Neural cell (in vitro differentiated cells): ENCODE measurements at regions not wholly inside any gene's neighbourhood (a gene's known extent, or its start where the extent isn't known, plus 50 kb on each side); places are given as distances from the start of the nearest gene placed in this dataset.

Experiments used
- EP300 ChIP-seq: fragments of 450-650 bp; conservative IDR thresholded peaks from 2 replicates; pipeline ENCODE4 v1.6.1; 2014; ENCODE audit warnings: antibody characterized with exemption, mild to moderate bottlenecking, moderate library complexity; ENCODE audit not compliant: poor library complexity, severe bottlenecking
- EZH2 ChIP-seq: fragments of 200-600, 300-800 bp; shearing (Covaris generic), sonication (generic); IDR thresholded peaks from 2 replicates; pipeline ENCODE4 v1.6.1; 2014; ENCODE audit warnings: antibody characterized with exemption, low read length, borderline replicate concordance, mild to moderate bottlenecking; ENCODE audit not compliant: insufficient read depth, poor library complexity, severe bottlenecking
- POLR2AphosphoS5 ChIP-seq: IDR thresholded peaks from 2 replicates; pipeline ENCODE4 v1.6.1; 2012
- RAD21 ChIP-seq: fragments of 450-650 bp; conservative IDR thresholded peaks from 2 replicates; pipeline ENCODE4 v1.6.1; 2014; ENCODE audit warnings: antibody characterized with exemption, mild to moderate bottlenecking, moderate library complexity
- REST ChIP-seq: IDR thresholded peaks from 2 replicates; pipeline ENCODE4 v1.6.1; 2012; ENCODE audit warnings: borderline replicate concordance
- SMC3 ChIP-seq: fragments of 450-650 bp; conservative IDR thresholded peaks from 2 replicates; pipeline ENCODE4 v1.6.1; 2014; ENCODE audit warnings: antibody characterized with exemption, mild to moderate bottlenecking, moderate library complexity; ENCODE audit not compliant: poor library complexity
- TAF1 ChIP-seq: IDR thresholded peaks from 2 replicates; pipeline ENCODE4 v1.6.1; 2012; ENCODE audit warnings: low read depth
- TF ChIP-seq, protein P1 (sequence below): fragments of 450-650 bp; IDR thresholded peaks from 2 replicates; pipeline ENCODE4 v1.5.1; 2014; ENCODE audit warnings: antibody characterized with exemption, mild to moderate bottlenecking, moderate library complexity; ENCODE audit not compliant: poor library complexity, severe bottlenecking

GRCh38 chr15:96560246-96560895, 229.9 kb downstream of the NR2F2 start:
- TF ChIP-seq POLR2AphosphoS5, result no peak
- TF ChIP-seq, protein P1, sequence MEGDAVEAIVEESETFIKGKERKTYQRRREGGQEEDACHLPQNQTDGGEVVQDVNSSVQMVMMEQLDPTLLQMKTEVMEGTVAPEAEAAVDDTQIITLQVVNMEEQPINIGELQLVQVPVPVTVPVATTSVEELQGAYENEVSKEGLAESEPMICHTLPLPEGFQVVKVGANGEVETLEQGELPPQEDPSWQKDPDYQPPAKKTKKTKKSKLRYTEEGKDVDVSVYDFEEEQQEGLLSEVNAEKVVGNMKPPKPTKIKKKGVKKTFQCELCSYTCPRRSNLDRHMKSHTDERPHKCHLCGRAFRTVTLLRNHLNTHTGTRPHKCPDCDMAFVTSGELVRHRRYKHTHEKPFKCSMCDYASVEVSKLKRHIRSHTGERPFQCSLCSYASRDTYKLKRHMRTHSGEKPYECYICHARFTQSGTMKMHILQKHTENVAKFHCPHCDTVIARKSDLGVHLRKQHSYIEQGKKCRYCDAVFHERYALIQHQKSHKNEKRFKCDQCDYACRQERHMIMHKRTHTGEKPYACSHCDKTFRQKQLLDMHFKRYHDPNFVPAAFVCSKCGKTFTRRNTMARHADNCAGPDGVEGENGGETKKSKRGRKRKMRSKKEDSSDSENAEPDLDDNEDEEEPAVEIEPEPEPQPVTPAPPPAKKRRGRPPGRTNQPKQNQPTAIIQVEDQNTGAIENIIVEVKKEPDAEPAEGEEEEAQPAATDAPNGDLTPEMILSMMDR, result no peak
- TF ChIP-seq SMC3, result no peak
- TF ChIP-seq EP300, result no peak
- no peak for TF ChIP-seq EZH2
- TF ChIP-seq TAF1, result no peak
- TF ChIP-seq RAD21, result no peak
- no peak for TF ChIP-seq REST
